MG63 (cell line): ENCODE measurements at regions not wholly inside any gene's neighbourhood (a gene's known extent, or its start where the extent isn't known, plus 50 kb on each side); places are given as distances from the start of the nearest gene placed in this dataset.

Source experiments
- DNase-seq: peaks from one replicate; pipeline ENCODE4 v3.0.0-alpha.2; 2020
- H3K27me3 ChIP-seq: fragments of 250-450 bp; sonication (Bioruptor Pico); 2 replicates; pipeline ENCODE4 v1.5.1; 2020; ENCODE audit warnings: mild to moderate bottlenecking, moderate library complexity
- H3K36me3 ChIP-seq: fragments of 250-450 bp; sonication (Bioruptor Pico); 2 replicates; pipeline ENCODE4 v1.5.1; 2020; ENCODE audit warnings: mild to moderate bottlenecking, moderate library complexity
- H3K4me3 ChIP-seq: fragments of 250-450 bp; sonication (Bioruptor Pico); 2 replicates; pipeline ENCODE4 v1.5.1; 2020; ENCODE audit warnings: mild to moderate bottlenecking, moderate library complexity
- H3K9me3 ChIP-seq: fragments of 250-450 bp; sonication (Bioruptor Pico); 2 replicates; pipeline ENCODE4 v1.5.1; 2020; ENCODE audit warnings: mild to moderate bottlenecking, moderate library complexity

DNA sequence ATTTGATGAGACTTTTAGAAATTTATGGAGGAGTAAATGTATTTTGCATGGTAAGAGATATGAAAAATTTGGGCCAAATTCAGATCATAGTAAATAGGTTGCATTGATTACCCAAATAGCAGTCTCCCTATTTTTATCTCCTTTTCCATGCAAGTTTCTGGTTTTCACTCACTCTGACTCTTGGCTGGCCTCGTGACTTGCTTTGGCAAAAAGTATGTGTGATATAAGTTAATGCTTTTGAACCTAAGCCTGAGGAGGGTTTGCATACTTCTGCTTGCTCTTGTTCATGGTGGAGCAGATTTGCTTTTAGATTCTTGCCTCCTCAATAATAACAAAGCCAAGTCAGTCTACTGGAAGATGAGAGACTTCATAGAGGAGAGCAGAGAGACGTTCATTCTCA is 1045.9 kb upstream of the CDH8 start:
- no peak for DNase-seq
- H3K36me3 ChIP-seq: no peaks in the 10 kb centered on the region
- H3K27me3 ChIP-seq: no peaks in the 10 kb centered on the region
- no peak overlapping the region for H3K4me3 ChIP-seq
- no peaks in the 10 kb centered on the region for H3K9me3 ChIP-seq

- no peaks in the 10 kb centered on the region for H3K9me3 ChIP-seq
Observed at GRCh38 chr16:63080746-63081145, 1044.5 kb upstream of the CDH8 start.

GRCh38 chr16:63069047-63069446 is 1032.8 kb upstream of the CDH8 start:
- no peak overlapping the region for H3K4me3 ChIP-seq
- no peaks in the 10 kb centered on the region for H3K9me3 ChIP-seq
- DNase-seq: no peak
- no peaks in the 10 kb centered on the region for H3K36me3 ChIP-seq
- no peaks in the 10 kb centered on the region for H3K27me3 ChIP-seq

More at GRCh38 chr16:63080746-63081145, 1044.5 kb upstream of the CDH8 start:
- Histone ChIP-seq H3K36me3 (no peaks in the 10 kb centered on the region), H3K27me3 (no peaks in the 10 kb centered on the region), H3K4me3 (no peak overlapping the region)
- DNase-seq: no peak

DNA sequence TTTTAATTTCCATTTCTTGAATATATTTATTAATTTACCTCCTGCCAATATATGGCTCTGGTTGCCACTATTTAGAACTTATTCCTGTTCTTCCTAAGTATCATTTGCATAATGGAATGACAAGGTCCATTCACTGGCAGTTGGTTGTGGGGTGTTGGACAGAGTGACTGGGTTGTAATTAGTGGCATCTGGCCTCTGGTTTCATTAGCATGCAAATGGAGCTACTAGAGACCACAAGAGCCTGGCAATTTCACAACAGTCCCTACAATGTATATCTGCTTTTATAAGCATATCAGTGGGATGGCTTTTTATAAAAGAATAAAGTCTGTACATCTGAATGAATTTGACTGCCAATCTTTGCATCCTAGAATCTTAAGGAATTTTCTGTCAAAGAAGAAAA is 1030.9 kb upstream of the CDH8 start:
- Histone ChIP-seq H3K9me3 (no peaks in the 10 kb centered on the region), H3K36me3 (no peaks in the 10 kb centered on the region), H3K4me3 (no peak overlapping the region), H3K27me3 (no peaks in the 10 kb centered on the region)
- DNase-seq: no peak

DNA sequence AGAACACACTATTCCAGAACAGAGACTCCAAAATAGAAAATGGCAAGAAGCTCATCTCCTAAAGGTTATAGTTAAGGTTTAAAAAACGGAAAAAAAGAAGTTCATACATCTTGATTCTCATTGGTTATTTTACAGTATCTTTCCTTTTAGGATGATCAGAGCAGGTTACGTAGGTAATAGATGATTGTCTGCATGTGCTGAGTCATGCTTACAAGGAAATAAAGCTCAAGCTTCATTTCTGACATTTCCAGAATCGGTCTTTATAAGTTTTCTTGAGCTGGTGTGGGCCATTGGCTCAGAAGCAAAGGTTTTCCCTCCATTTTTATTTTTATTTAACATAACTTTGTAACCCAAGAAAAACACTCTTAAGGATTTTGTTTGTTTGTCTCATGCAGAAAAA is 1030.3 kb upstream of the CDH8 start:
- Histone ChIP-seq H3K27me3 (no peaks in the 10 kb centered on the region), H3K36me3 (no peaks in the 10 kb centered on the region), H3K4me3 (no peak overlapping the region), H3K9me3 (no peaks in the 10 kb centered on the region)
- no peak for DNase-seq

- no peaks in the 10 kb centered on the region for H3K27me3 ChIP-seq
- no peaks in the 10 kb centered on the region for H3K9me3 ChIP-seq
- H3K4me3 ChIP-seq: no peak overlapping the region
- DNase-seq: no peak
- H3K36me3 ChIP-seq: no peaks in the 10 kb centered on the region
Observed at GRCh38 chr16:63061319-63061718, 1025.1 kb upstream of the CDH8 start.

GRCh38 chr16:63059676-63060075 is 1023.4 kb upstream of the CDH8 start:
- no peaks in the 10 kb centered on the region for H3K36me3 ChIP-seq
- DNase-seq: no peak
- H3K4me3 ChIP-seq: no peak overlapping the region

DNA sequence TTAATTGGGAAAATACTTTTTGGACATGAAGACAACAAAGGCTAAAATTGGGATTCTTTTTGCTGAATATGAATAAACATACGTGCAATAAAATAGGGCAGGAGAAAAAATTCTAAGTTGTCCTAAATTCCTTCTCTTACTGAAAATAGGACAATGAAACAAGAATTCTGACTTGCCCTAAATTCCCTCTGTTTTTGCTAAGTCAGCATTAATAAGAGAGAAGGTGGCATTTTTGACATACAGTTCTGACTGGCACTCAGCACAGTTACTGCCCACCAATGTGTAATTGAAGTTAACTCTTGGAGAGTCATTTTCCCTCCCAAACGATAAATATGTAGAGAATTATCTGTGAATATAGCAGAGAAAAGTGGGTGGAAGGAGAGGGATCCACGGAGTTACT is 1021.1 kb upstream of the CDH8 start:
- no peak for DNase-seq
- H3K4me3 ChIP-seq: no peak overlapping the region
- H3K27me3 ChIP-seq: no peaks in the 10 kb centered on the region
- H3K9me3 ChIP-seq: no peaks in the 10 kb centered on the region
- no peaks in the 10 kb centered on the region for H3K36me3 ChIP-seq

More at GRCh38 chr16:63059676-63060075, 1023.4 kb upstream of the CDH8 start:
- H3K9me3 ChIP-seq: no peaks in the 10 kb centered on the region
- H3K27me3 ChIP-seq: no peaks in the 10 kb centered on the region

- no peak for DNase-seq
- Histone ChIP-seq H3K36me3 (no peaks in the 10 kb centered on the region), H3K4me3 (no peak overlapping the region), H3K27me3 (no peaks in the 10 kb centered on the region), H3K9me3 (no peaks in the 10 kb centered on the region)
Observed at GRCh38 chr16:63050391-63050790, 1014.2 kb upstream of the CDH8 start.

DNA sequence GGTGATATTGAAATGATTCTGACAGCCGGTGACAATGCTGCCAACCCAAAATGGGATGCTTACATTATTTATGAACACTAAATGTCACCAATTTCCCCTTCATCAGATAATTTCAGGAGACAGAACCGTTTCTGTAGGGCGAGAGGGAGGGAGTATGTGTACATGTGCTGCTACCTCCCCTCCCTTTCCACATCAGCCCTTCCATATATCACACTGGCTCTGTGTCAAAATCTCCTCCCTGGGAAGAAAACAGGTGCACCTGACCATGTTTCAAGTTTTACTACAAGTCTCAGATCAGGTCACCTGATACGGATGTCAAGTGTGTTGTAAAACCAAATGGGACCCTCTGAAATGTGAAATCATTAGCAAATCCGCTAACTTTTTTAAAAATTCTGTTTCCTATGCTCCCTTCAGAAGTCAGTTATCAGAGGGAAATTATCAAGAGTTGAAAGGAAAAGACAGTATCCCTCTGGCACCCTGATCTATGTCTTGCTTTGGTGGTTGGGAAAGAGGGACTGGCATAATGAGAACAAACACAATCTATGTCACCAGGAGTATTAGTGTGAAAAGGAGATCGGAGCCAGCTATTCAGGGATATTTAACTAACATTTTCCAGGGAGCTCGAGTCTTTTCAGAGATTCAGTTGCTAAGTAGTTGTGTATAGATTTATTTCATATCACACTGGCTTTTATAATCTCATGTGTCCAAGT is 1002.3 kb upstream of the CDH8 start:
- no peak for DNase-seq
- Histone ChIP-seq H3K4me3 (no peak overlapping the region), H3K9me3 (no peaks in the 10 kb centered on the region), H3K27me3 (no peaks in the 10 kb centered on the region), H3K36me3 (no peaks in the 10 kb centered on the region)

DNA sequence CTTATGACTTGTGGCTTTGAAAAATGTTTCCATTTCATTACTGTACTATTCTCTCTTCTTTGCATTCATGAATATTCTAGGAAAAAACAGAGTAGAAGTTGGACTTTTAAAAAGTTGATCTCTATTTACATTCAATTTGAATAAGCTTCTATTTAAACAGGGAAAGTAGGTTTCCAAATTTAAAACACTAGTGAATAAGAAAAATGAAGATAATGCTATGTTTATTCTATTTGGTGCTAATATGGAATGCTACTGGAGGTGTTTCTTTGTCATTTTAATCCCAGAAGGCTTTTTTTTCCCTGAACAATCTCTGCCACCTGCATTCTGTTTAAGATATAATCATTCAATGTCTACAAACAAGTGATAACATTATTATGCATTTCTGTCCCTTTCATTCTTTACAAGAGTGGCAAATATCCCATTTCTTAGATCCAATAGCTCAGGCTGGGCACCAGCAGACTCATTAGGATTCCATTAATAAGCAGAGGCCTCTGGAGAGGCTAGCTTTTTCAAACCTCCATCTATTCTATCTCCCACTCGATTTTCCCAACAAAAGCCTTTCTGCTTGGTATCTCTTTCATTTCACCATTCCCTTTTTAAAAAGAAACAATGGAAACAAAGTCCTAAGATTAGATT is 1001.6 kb upstream of the CDH8 start:
- no peak for DNase-seq
- Histone ChIP-seq H3K4me3 (no peak overlapping the region), H3K9me3 (no peaks in the 10 kb centered on the region), H3K27me3 (no peaks in the 10 kb centered on the region), H3K36me3 (no peaks in the 10 kb centered on the region)

DNA sequence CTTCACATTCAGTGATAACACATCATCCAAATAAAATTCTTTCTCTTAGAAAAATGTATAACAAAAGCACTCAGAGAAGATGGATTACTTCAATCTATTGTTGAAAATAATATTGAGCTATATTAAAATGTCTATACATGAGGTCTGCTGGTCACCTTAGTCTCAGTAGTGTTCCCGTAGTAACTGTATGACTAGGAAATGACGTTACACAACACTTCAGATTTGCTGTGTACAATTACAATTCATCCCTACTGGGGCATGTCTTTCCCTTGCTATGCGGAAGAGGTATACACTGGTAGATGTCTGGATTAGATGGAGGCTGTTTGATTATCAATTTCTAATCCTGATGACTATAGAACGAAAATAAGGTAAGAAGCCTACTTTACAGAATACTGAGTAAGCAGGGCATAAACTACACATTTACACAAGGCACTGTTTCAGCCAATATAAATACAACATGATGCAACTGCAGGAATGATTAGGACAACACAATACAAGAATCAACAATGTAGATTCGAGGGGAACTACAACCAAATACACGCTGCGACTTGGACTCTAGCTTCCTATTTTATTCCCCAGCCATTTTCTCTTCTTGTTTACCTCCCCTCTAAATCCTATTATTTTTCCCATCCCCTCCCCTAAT is 982.5 kb upstream of the CDH8 start:
- Histone ChIP-seq H3K9me3 (no peaks in the 10 kb centered on the region), H3K36me3 (no peaks in the 10 kb centered on the region), H3K4me3 (no peak overlapping the region), H3K27me3 (no peaks in the 10 kb centered on the region)
- DNase-seq: no peak

DNA sequence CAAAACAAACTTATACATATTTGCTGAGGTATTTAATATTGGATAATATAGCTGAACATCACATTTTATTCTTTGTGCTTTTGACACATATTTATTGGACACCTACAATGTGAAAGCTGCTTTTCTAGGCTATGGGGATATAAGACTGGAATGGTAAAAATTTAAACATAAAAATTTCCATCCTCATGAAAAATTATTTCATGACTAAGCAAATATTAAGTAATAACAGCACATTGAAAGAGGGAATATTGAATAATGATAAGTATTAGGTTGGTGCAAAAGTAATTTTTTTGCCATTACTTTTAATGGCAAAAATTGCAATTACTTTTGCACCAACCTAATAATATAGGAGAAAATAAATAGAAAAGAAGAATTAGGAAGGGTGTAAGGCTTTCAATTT is 972.5 kb upstream of the CDH8 start:
- Histone ChIP-seq H3K36me3 (no peaks in the 10 kb centered on the region), H3K9me3 (no peaks in the 10 kb centered on the region)
- no peak for DNase-seq

DNA sequence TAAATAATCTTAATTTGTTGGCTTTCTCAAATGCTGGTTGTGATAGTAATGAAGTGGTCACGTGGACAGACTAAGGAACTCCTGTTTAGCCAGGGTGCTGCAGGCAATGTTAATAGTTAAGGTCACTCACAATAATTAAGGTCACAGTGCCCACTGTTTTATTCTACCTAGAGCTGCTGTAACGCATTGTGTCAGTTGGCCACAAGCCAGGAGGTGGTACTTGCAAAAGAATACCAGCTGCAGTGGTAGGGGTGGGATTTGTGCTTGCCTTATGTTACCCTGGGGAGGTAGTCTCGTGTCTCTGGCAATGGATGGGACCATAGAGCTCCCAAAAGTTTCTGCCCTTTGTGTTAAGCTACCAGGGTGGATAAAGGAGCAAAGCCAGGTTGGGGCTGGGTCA is 969.1 kb upstream of the CDH8 start:
- Histone ChIP-seq H3K27me3 (no peaks in the 10 kb centered on the region), H3K4me3 (no peak overlapping the region), H3K36me3 (no peaks in the 10 kb centered on the region), H3K9me3 (no peaks in the 10 kb centered on the region)
- DNase-seq: no peak

More for the DNA sequence above, 972.5 kb upstream of the CDH8 start:
- Histone ChIP-seq H3K4me3 (no peak overlapping the region), H3K27me3 (no peaks in the 10 kb centered on the region)

DNA sequence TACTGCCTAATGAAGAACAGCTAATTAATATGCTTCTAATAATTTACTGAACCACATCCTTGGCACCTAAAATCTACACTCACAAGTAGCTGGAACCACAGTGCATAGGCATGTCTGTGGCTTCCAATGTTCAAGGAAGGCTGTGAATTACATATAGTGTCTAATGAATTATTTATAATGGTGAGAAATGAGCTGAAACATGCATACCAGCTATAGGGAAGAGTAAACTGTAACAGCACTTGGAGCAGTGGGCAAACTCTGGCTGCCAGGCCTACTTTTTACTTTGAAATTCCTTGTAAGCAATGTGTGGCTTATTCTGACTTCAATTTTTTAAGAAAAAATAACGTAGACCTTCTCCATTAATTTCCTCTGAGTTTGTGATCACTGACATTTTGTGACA is 953.2 kb upstream of the CDH8 start:
- Histone ChIP-seq H3K27me3 (no peaks in the 10 kb centered on the region), H3K36me3 (no peaks in the 10 kb centered on the region)

DNA sequence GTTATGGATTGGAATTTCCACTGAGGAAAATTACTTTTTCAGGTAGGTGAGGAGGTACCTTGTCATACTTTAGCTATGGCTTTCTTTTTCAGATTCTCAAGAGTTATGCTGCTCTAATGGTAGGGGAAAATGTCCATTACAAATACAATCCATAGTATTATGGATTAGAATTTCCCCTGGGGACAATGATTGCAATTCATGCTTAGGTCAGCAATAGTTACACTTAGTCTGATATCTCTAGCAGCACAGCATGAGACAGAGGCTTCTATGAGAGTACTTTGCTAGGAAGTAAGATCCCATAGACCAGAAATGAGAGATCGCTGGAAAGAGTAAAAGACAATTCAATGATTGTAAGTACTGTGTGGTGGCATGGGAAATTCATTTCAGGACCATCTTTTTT is 949.5 kb upstream of the CDH8 start:
- no peak overlapping the region for H3K4me3 ChIP-seq
- no peaks in the 10 kb centered on the region for H3K9me3 ChIP-seq
- no peak for DNase-seq
- H3K27me3 ChIP-seq: no peaks in the 10 kb centered on the region
- H3K36me3 ChIP-seq: no peaks in the 10 kb centered on the region

More for the DNA sequence above, 953.2 kb upstream of the CDH8 start:
- Histone ChIP-seq H3K4me3 (no peak overlapping the region), H3K9me3 (no peaks in the 10 kb centered on the region)
- no peak for DNase-seq

GRCh38 chr16:62978451-62978850 is 942.2 kb upstream of the CDH8 start:
- H3K9me3 ChIP-seq: no peaks in the 10 kb centered on the region
- H3K4me3 ChIP-seq: no peak overlapping the region
- H3K36me3 ChIP-seq: no peaks in the 10 kb centered on the region
- no peaks in the 10 kb centered on the region for H3K27me3 ChIP-seq
- no peak for DNase-seq

DNA sequence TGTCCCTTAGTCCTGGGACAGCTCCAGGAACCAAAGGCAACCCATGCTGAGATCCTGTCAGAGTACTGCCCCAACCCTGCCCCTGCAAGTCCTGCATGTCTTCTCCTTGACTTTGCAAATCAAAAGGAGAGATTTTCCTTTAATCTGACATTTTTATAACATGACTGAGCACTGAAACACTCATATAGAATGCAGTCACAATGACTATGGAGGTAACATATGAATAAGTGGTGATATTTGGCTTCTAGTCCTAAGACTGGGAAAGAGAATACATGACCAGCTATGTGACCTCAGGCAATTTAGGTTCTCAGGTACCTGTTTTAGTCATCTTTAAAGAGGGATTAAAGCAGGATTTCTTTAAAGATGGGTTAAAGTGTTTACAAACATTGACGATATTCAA is 941.6 kb upstream of the CDH8 start:
- Histone ChIP-seq H3K36me3 (no peaks in the 10 kb centered on the region), H3K27me3 (no peaks in the 10 kb centered on the region), H3K4me3 (no peak overlapping the region), H3K9me3 (no peaks in the 10 kb centered on the region)
- DNase-seq: no peak
